Activated T-cell treated with anti-CD3 and anti-CD28 coated beads for 4 hours (primary cell): ENCODE measurements at regions not wholly inside any gene's neighbourhood (a gene's known extent, or its start where the extent isn't known, plus 50 kb on each side); places are given as distances from the start of the nearest gene placed in this dataset.

Experiments used
- DNase-seq: peaks from one replicate; pipeline ENCODE4 v3.0.0-alpha.2; 2020

GRCh38 chr1:220983877-220984635, 104.8 kb downstream of the HLX start:
- no peak for DNase-seq

- DNase-seq: no peak
These were observed 111.4 kb downstream of the HLX start for GRCh38 chr1:220990427-220991339.

GRCh38 chr1:220991506-220991905, 112.3 kb downstream of the HLX start:
- DNase-seq: no peak

- DNase-seq: no peak
These were observed 112.9 kb downstream of the HLX start for GRCh38 chr1:220991959-220992704.

- DNase-seq: no peak
These were observed 113.4 kb downstream of the HLX start for GRCh38 chr1:220992705-220993052.

GRCh38 chr1:220994671-220995070, 115.4 kb downstream of the HLX start:
- DNase-seq: no peak

GRCh38 chr1:220997791-220998190, 118.5 kb downstream of the HLX start:
- no peak for DNase-seq

GRCh38 chr1:220999872-221000863, 120.9 kb downstream of the HLX start:
- no peak for DNase-seq

GRCh38 chr1:221001167-221001566, 121.9 kb downstream of the HLX start:
- no peak for DNase-seq

- no peak for DNase-seq
These were observed 123.4 kb downstream of the HLX start for GRCh38 chr1:221002601-221003000.

GRCh38 chr1:221011145-221011544, 131.9 kb downstream of the HLX start:
- no peak for DNase-seq

- no peak for DNase-seq
These were observed 132.9 kb downstream of the HLX start for GRCh38 chr1:221012120-221012519.

- DNase-seq: no peak
These were observed 134.7 kb downstream of the HLX start for GRCh38 chr1:221013691-221014660.

- DNase-seq: no peak
These were observed 136.0 kb downstream of the HLX start for GRCh38 chr1:221015159-221015790.

- no peak for DNase-seq
These were observed 137.5 kb downstream of the HLX start for GRCh38 chr1:221016751-221017150.

GRCh38 chr1:221018414-221018813, 139.2 kb downstream of the HLX start:
- DNase-seq: no peak

- DNase-seq: no peak
These were observed 143.1 kb downstream of the HLX start for GRCh38 chr1:221022331-221022730.

- no peak for DNase-seq
These were observed 144.2 kb downstream of the HLX start for GRCh38 chr1:221023482-221023881.

- no peak for DNase-seq
These were observed 146.3 kb downstream of the HLX start for GRCh38 chr1:221025501-221025900.

GRCh38 chr1:221025956-221026355, 146.7 kb downstream of the HLX start:
- DNase-seq: no peak
